Endothelial cell of hepatic sinusoid (primary cell): ENCODE measurements at regions not wholly inside any gene's neighbourhood (a gene's known extent, or its start where the extent isn't known, plus 50 kb on each side); places are given as distances from the start of the nearest gene placed in this dataset.

ENCODE experiments used
- in situ Hi-C: cut with HindIII; loops from 2 replicates; pipeline ENCODE4 v1.10.0; 2017; ENCODE audit warnings: low sequenced_read_pairs

GRCh38 chr18:40624959-40625358 is 1330.1 kb upstream of the PIK3C3 start:
- in situ Hi-C loops: no loop called here

- in situ Hi-C loops: no loop called here
Observed at GRCh38 chr18:40613721-40614120, 1341.3 kb upstream of the PIK3C3 start.

- in situ Hi-C loops: no loop called here
Observed at GRCh38 chr18:40612356-40612755, 1342.7 kb upstream of the PIK3C3 start.

- in situ Hi-C loops: loop anchor here (5.0 kb wide), 1 partner anchor 46 kb away; no protein-coding TSS in a partner anchor
Observed at GRCh38 chr18:40608226-40608625, 1346.8 kb upstream of the PIK3C3 start.

GRCh38 chr18:40607542-40608148 is 1347.4 kb upstream of the PIK3C3 start:
- in situ Hi-C loops: loop anchor here (5.0 kb wide), 1 partner anchor 45 kb away; no protein-coding TSS in a partner anchor

GRCh38 chr18:40606996-40607395 is 1348.0 kb upstream of the PIK3C3 start:
- in situ Hi-C loops: loop anchor here (5.0 kb wide), 1 partner anchor 45 kb away; no protein-coding TSS in a partner anchor

- in situ Hi-C loops: no loop called here
Observed at GRCh38 chr18:40583671-40584070, 1371.4 kb upstream of the PIK3C3 start.

GRCh38 chr18:40582105-40582504 is 1372.9 kb upstream of the PIK3C3 start:
- in situ Hi-C loops: no loop called here

GRCh38 chr18:40577981-40578365 is 1377.1 kb upstream of the PIK3C3 start:
- in situ Hi-C loops: no loop called here

- in situ Hi-C loops: no loop called here
Observed at GRCh38 chr18:40577239-40577980, 1377.6 kb upstream of the PIK3C3 start.

GRCh38 chr18:40576507-40577115 is 1378.4 kb upstream of the PIK3C3 start:
- in situ Hi-C loops: no loop called here

- in situ Hi-C loops: no loop called here
Observed at GRCh38 chr18:40570615-40571014, 1384.4 kb upstream of the PIK3C3 start.

- in situ Hi-C loops: no loop called here
Observed at GRCh38 chr18:40569605-40570004, 1385.4 kb upstream of the PIK3C3 start.

GRCh38 chr18:40566510-40566844 is 1388.6 kb upstream of the PIK3C3 start:
- in situ Hi-C loops: no loop called here

- in situ Hi-C loops: no loop called here
Observed at GRCh38 chr18:40565805-40566509, 1389.1 kb upstream of the PIK3C3 start.

- in situ Hi-C loops: no loop called here
Observed at GRCh38 chr18:40559556-40559955, 1395.5 kb upstream of the PIK3C3 start.

GRCh38 chr18:40558706-40559392 is 1396.2 kb upstream of the PIK3C3 start:
- in situ Hi-C loops: no loop called here

- in situ Hi-C loops: no loop called here
Observed at GRCh38 chr18:40555914-40556313, 1399.1 kb upstream of the PIK3C3 start.

GRCh38 chr18:40553029-40553428 is 1402.0 kb upstream of the PIK3C3 start:
- in situ Hi-C loops: no loop called here

- in situ Hi-C loops: no loop called here
Observed at GRCh38 chr18:40546875-40547274, 1408.2 kb upstream of the PIK3C3 start.

GRCh38 chr18:40534723-40535122 is 1420.3 kb upstream of the PIK3C3 start:
- in situ Hi-C loops: no loop called here
